NCI-H1694 treated with DMSO at 0.1 percent for 48 hours (cell line): ENCODE measurements at regions not wholly inside any gene's neighbourhood (a gene's known extent, or its start where the extent isn't known, plus 50 kb on each side); places are given as distances from the start of the nearest gene placed in this dataset.
"Not testable (repeated sequence)": the region's sequence is repeated elsewhere in the genome, so short reads cannot be mapped to it uniquely, and the experiment has no call there.

ENCODE experiments used
- DNase-seq: peaks from one replicate; lab custom pipeline; 2025; lab: John Stamatoyannopoulos, UW

- peak; percentile 93 for DNase-seq
Observed at GRCh38 chr1:8169364-8170058, 143.4 kb upstream of the ERRFI1 start.

GRCh38 chr1:8167936-8168335, 141.8 kb upstream of the ERRFI1 start:
- DNase-seq: no peak

DNA sequence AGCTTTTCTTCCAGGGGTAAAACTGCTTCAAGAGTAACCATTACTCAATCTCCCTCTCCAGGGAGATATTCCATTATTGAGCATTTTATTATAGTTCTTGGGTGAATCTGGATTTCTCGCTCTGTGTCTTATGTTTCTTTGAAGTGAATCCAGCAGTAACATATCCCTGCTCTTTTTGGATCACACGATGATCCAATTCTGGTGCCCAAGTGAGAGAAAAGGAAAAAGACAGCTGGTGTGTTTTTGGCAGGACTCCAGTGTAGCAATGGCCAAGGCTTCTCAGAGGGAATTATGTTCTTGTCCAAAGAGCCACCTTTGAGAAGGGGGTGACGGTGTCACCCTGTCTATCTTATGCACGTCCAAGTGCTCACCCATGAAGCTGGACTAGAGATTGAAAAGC, 140.3 kb upstream of the ERRFI1 start:
- DNase-seq: no peak

- no peak for DNase-seq
Observed at GRCh38 chr1:8165595-8166360, 139.7 kb upstream of the ERRFI1 start.

DNA sequence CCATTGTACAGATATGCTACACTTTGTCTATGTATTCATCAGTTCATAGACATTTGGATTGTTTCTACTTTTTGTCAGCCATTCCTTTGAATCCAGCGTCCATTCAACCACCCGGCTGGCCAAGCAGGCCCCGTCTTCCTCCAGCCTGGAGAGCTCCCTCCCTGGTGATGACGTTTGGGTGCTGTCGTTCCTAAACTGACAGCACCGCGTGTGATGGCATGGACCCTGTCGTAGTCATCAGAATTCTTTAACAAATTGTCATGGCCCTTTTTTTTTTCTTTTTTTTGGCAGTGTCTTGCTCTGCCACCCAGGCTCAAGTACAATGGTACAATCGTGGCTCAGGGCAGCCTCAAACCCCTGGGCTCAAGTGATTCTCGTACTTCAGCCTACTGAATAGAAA, 138.6 kb upstream of the ERRFI1 start:
- no peak for DNase-seq

DNA sequence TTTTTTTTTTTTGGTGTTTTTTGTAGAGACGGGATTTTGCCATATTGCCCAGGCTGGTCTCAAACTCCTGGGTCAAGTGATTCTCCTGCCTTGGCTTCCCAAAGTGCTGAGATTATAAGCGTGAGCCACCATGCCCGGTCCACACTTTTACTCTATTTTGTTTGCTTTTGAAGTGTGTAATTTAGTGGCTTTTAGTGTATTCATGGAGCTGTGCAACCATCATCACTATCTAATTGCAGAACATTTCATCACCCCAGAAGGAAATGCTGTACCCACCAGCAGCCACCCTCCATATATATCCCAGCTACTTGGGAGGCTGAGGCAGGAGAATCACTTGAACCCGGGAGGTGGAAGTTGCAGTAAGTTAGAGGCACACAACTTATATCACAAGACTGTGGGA, 136.9 kb upstream of the ERRFI1 start:
- DNase-seq: no peak

- no peak for DNase-seq
Observed at GRCh38 chr1:8162168-8162567, 136.1 kb upstream of the ERRFI1 start.

DNA sequence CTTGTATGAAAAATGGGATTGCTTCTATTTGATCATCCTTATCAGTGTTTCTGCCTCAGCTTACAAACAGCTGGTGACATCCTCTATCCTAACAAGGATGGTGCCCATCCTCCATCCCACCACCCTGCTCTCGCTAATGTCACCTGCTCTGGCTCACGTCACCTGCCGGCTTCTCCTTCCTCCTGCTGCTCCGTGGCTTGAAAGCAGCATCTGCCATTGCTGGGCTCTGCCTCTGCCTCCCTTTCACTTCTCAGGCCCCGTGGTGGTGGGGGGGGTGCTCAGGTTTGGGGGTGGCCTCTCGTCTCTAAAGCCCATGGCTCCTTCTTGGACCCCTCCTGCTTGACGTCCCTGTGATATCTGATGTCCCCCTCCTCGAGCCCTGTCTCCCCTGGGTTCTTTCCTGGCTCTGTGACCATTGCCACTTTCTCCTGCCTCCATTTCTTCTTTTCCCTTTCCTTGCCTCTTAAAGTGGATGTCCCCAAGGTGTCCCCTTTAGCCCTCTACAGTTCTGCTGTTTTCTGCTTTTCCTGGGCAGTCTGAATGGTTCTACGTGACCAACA, 135.5 kb upstream of the ERRFI1 start:
- no peak for DNase-seq

- DNase-seq: no peak
Observed at GRCh38 chr1:8159470-8160024, 133.4 kb upstream of the ERRFI1 start.

DNA sequence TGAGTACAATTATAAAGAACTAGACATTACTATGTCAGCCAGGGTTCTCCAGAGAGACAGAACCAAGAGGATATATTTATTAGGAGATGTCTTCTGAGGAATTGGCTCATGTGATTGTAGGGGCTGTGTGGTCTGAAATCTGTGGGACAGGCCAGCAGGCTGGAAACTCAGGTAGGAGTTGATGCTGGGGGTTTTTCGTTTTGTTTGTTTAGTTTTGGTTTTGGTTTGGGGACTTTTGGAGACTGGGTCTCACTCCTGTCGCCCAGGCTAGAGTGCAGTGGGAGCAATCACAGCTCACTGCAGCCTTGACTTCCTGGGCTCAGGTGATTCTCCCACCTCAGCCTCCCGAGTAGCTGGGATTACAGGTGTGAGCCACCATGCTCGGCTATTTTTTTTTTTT, 132.9 kb upstream of the ERRFI1 start:
- no peak for DNase-seq

GRCh38 chr1:8157765-8158164, 131.7 kb upstream of the ERRFI1 start:
- DNase-seq: no peak

DNA sequence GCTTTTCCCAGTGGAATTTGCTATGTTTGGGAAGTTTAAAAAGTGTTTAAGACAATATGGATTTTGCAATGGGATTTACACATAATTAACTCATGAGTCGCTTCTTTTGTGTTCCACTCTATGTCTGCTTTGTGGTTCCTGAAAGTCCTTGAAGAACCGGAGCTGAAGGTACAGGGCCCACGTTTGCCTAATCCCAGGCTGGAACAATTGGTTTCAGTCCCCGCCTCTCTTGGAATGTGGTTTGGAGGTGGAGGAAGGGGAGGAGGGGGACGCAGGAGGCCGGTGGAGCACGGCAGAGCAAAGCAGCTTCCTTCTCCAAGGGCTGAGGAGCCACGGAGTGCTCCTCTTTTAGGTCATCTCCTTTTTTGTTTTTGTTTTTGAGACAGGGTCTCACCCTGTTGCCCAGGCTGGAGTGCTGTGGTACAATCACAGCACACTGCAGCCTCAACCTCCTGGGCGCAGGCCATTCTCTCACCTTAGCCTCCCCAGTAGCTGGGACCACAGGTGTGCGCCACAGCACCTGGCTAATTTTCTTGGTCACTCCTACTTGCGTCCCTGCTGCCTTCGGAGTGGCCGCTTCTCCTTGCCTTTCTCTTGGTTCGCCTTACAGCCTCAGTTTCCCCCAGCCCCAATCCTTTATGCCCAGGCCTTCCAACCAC, 129.5 kb upstream of the ERRFI1 start:
- no peak for DNase-seq

DNA sequence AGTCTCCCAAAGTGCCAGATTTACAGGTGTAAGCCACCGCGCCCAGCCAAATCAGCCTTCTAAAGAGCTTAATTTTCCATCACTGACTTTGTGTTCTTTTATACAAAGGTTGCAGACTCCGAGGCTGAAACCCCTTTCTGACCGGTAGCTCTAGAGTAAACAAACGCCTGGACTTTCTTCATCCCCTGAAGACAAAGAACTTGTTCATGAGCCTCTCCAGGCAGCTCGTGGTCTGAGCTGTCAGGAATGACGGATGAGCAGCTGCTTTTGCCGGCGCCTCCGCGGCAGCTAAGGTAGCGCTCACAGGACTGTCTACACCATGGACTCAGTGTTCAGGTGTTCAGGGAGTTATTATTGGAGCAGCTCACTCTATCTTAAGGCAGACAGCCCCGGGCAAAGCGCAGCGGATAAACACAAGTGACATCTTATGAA, 128.5 kb upstream of the ERRFI1 start:
- DNase-seq: no peak

- no peak for DNase-seq
Observed at GRCh38 chr1:8153961-8154360, 127.9 kb upstream of the ERRFI1 start.

DNA sequence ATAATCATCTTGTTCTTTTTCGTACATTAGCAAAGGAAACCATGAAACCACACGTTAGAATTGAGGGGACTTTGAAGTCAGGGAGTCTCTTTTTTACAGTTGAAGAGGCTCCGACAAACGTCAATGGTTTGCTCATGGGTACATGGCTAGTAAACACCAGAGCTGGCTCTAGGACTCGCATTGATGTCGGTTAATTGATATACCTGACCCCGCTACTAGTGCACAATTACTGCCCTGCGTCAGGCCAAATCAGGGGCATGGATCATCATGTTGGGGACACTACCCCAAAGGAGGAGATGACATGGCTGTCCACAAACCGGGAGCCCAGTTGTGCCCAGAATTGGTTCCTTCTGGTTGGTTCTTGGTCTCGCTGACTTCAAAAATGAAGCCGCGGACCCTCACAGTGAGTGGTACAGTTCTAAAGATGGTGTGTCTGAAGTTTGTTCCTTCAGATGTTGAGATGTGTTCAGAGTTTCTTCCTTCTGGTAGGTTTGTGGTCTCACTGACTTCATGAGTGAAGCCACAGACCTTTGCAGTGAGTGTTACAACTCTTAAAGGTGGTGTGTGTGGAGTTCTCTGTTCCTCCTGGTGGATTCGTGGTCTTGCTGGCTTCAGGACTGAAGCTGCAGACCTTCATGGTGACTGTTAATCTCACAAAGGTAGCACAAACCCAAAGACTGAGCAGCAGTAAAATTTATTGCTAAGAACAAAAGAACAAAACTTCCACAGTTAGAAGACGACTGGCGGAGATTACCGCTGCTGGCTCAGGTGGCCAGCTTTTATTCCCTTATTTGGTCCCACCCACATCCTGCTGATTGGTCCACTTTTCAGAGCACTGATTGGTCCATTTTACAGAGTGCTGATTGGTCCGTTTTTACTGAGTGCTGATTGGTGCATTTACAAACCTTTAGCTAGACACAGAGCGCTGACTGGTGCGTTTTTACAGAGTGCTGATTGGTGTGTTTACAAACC, 126.9 kb upstream of the ERRFI1 start:
- no peak for DNase-seq

DNA sequence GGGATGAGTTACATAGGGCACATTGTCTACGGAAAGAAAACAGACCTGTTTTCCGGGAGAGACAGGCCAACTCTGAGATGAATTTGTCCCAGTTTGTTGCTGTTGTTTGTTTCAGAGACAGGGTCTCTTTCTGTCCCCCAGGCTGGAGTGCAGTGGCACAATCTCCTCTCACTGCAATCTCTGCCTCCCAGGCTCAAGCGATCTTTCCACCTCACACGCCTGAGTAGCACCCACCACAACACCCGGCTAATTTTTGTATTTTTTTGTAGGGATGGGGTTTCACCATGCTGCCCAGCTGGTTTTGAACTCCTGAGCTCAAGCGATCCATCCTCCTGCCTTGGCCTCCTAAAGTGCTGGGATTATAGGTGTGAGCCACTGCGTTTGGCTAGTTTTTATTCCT, 125.5 kb upstream of the ERRFI1 start:
- no peak for DNase-seq

GRCh38 chr1:8149756-8150155, 123.6 kb upstream of the ERRFI1 start:
- not testable (repeated sequence) for DNase-seq

DNA sequence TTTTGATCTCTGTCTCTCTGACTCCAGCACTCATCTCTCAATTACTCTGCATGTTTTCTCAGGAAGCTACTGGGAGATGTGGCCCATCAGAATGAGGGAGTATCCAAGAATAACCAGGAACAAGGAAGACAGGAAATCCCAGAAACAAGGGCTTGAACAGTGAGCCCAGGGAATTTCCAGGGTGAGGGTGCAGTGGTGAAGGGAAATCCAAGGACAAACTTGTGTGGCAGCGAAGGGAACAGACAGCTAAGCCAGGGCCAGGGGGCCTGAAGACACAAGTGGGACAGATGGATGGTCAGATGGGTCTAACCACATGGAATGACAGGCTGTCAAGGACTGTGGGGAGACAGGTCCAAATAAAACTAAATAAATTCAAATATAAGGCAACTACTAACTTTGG, 121.8 kb upstream of the ERRFI1 start:
- no peak for DNase-seq

DNA sequence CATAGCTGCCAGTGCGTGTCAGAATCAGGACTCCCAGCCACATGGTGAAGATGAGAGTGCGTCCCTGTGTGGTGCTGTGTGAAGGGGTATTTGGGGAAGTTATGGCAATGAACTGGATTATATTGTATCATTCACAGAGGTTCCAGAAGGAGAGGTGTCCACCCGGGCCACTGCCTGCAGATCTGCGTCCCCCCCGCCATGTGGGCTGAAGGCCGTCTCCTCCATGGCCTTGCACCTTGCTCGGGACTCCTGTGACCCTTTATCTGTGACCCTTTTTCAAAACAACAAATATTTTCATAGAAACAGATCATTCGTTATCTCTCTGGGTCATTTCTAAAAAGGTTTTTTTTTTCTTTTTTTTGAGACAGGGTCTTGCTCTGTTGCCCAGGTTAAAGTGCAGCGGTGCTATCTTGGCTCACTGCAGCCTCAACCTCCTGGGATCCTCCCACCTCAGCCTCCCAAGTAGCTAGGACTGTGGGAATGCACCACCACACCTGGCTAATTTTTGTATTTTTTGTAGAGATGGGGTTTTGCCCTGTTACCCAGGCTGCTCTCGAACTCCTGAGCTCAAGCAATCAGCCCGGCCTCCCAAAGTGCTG, 120.2 kb upstream of the ERRFI1 start:
- DNase-seq: no peak

DNA sequence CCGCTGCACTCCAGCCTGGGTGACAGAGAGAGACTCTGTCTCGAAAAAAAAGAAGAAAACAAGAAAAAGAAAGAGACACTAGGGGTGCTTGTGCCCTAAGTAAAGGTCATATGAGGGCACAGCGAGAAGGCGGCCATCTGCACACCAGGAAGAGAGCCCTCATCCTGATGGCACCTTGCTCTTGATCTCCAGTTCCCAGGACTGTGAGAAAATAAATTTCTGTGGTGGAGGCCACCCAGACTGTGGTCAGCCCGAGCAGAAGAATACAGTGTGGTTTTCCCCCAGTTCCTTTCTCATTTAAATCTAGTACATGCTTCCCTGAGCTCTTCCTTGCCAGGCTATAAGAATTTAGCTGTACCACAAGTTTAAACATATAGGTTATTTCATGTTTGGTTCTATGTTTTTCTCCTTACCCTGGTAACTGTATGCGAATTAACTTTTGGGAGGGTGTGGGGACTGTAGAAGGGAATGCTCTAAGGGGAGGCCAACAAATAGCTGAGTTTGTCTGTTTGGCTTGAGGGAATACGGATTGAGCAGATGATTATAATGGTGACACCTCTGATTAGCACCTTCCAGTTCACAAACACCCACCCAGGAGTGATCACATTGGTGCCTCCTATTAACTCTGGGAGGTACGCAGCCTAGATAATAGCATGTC, 119.6 kb upstream of the ERRFI1 start:
- no peak for DNase-seq
